ENCODE measurements at regions not wholly inside any gene's neighbourhood (a gene's known extent, or its start where the extent isn't known, plus 50 kb on each side); places are given as distances from the start of the nearest gene placed in this dataset.

DNA sequence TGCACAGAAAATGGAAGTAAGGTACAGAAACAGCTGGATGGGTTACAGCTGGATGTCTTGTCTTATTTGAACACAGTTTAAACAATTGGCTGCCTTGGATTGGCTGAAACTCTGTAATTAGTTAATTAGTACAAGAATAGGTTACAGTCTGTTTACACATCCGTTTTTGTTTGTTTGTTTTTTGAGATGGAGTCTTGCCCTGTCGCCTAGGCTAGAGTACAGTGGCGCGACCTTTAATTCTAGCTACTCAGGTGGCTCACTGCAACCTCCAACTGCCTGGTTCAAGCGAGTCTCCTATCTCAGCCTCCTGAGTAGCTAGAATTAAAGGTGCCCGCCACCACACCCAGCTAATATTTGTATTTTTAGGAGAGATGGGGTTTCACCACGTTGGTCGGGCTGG lies 368.7 kb upstream of the KLF4 start:
- intact Hi-C loops (cut with micrococcal nuclease): no loop called here
- Mint-ChIP-seq H3K4me1 (ENCODE audit: low read depth) (no peaks in the 10 kb centered on the region), H3K4me3 (no peak overlapping the region), H3K36me3 (ENCODE audit: low read depth) (no peaks in the 10 kb centered on the region), H3K9me3 (peaks cover 2% of the 10 kb centered on the region), H3K27me3 (ENCODE audit: insufficient read depth) (no peaks in the 10 kb centered on the region), H3K27ac (no peak overlapping the region)
- DNase-seq (ENCODE audit: low spot score): no peak

DNA sequence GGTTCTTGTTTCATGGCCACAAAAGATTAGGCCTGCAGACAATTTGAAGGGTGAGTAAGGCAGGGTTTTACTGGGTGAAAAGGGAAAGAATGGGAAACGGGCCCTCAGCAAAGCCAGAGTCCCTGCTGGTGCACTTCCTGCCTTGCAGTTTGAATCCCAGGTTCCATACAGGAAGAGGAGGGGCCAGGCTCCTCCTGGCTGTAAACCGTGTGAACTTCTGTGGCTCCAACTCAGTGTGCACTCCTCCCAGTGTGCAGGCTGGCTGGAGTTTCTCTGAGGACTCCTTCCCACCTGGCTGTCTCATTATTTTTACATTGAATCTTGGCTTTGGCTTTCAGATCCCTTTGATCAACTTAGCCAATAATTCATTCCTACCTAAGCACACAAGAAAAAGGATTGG lies 367.1 kb upstream of the KLF4 start:
- Mint-ChIP-seq H3K36me3 (ENCODE audit: low read depth) (no peaks in the 10 kb centered on the region), H3K27ac (no peak overlapping the region), H3K4me3 (no peak overlapping the region), H3K4me1 (ENCODE audit: low read depth) (no peaks in the 10 kb centered on the region), H3K9me3 (peaks cover 4% of the 10 kb centered on the region), H3K27me3 (ENCODE audit: insufficient read depth) (no peaks in the 10 kb centered on the region)
- intact Hi-C loops (cut with micrococcal nuclease): no loop called here
- no peak for DNase-seq (ENCODE audit: low spot score)

DNA sequence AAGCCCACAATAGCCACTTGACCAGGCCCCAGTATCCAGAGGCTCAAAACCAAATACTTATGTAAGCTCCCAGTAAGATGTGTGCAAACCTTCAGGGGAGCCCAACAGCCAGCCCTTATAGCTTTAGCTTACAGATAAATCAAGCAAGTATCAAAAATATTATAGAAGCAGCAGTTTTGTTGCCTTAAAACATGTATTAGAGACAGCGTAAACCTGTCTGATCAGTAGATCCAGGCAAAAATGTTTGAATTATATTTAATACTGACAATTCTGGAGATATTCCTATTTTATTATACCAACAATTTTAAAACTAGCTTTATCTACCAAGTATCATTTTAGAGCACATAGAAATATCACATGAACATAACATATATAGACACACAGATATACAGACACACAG lies 365.6 kb upstream of the KLF4 start:
- H3K9me3 Mint-ChIP-seq: peaks cover 4% of the 10 kb centered on the region
- no peaks in the 10 kb centered on the region for H3K4me1 Mint-ChIP-seq (ENCODE audit: low read depth)
- no peaks in the 10 kb centered on the region for H3K36me3 Mint-ChIP-seq (ENCODE audit: low read depth)
- H3K4me3 Mint-ChIP-seq: no peak overlapping the region
- H3K27ac Mint-ChIP-seq: no peak overlapping the region
- intact Hi-C loops (cut with micrococcal nuclease): no loop called here
- H3K27me3 Mint-ChIP-seq (ENCODE audit: insufficient read depth): no peaks in the 10 kb centered on the region
- no peak for DNase-seq (ENCODE audit: low spot score)

DNA sequence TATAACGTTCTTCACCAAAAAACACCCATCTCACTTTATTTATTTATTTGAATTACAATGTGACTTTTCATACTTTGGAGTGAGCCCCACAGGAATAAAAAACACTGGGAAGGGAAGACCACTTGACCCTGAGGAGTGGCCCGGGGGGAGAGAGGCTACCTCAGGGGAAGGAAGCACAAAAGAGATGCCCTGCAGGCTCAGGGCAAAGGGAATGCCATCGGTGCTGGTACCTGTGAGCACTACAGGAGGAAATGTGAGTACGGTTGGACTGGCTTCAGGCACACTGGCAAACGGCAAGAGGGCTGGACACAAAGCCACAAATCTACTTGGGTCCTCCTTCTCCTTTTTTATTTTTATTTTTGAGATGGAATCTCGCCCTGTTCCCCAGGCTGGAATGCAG lies 363.9 kb upstream of the KLF4 start:
- Mint-ChIP-seq H3K4me3 (no peak overlapping the region), H3K36me3 (ENCODE audit: low read depth) (no peaks in the 10 kb centered on the region), H3K27ac (no peak overlapping the region), H3K27me3 (ENCODE audit: insufficient read depth) (no peaks in the 10 kb centered on the region), H3K9me3 (peaks cover 4% of the 10 kb centered on the region), H3K4me1 (ENCODE audit: low read depth) (no peaks in the 10 kb centered on the region)
- intact Hi-C loops (cut with micrococcal nuclease): no loop called here
- no peak for DNase-seq (ENCODE audit: low spot score)

DNA sequence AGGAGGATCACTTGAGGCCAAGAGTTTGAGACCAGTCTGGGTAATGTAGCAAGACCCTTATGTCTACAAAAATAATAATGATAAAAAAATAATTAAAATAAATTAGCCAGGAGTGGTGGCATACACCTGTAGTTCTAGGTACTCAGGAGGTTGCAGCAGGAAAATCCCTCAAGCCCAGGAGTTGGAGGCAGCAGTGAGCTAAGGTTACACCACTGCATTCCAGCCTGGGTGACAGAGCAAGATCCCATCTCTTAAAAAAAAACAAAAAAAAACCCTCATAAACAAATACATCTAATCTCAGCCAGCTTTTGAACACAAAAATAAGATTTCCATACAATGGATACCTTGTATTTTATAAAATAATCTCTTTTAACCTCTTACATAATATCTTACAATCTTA lies 363.3 kb upstream of the KLF4 start:
- H3K4me3 Mint-ChIP-seq: no peak overlapping the region
- intact Hi-C loops (cut with micrococcal nuclease): no loop called here
- H3K27ac Mint-ChIP-seq: no peak overlapping the region
- DNase-seq (ENCODE audit: low spot score): no peak
- H3K9me3 Mint-ChIP-seq: peaks cover 4% of the 10 kb centered on the region
- H3K36me3 Mint-ChIP-seq (ENCODE audit: low read depth): no peaks in the 10 kb centered on the region
- H3K27me3 Mint-ChIP-seq (ENCODE audit: insufficient read depth): no peaks in the 10 kb centered on the region
- H3K4me1 Mint-ChIP-seq (ENCODE audit: low read depth): no peaks in the 10 kb centered on the region

DNA sequence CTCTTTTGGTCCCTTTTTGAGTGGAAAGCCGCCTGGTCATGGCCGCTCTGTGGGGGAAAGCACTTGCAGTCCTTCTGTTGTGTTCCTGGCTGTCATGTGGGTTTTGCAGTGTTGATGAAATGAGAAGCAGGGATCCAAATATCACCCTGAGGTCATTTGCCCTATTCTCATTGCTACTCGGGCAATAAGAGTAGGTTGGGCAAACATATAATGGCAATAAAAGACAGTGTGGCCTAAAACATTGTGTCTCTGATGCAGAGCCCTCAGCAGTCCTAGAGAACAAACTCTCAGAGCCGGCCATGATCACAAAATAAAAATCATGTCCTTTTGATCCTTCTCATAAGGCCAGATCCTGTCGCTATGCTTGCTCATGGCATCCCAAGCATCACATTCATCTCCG lies 361.1 kb upstream of the KLF4 start:
- intact Hi-C loops (cut with micrococcal nuclease): no loop called here
- H3K4me3 Mint-ChIP-seq: no peak overlapping the region
- H3K36me3 Mint-ChIP-seq (ENCODE audit: low read depth): no peaks in the 10 kb centered on the region
- H3K4me1 Mint-ChIP-seq (ENCODE audit: low read depth): no peaks in the 10 kb centered on the region
- DNase-seq (ENCODE audit: low spot score): no peak
- H3K27me3 Mint-ChIP-seq (ENCODE audit: insufficient read depth): no peaks in the 10 kb centered on the region
- H3K9me3 Mint-ChIP-seq: peaks cover 4% of the 10 kb centered on the region
- H3K27ac Mint-ChIP-seq: no peak overlapping the region

DNA sequence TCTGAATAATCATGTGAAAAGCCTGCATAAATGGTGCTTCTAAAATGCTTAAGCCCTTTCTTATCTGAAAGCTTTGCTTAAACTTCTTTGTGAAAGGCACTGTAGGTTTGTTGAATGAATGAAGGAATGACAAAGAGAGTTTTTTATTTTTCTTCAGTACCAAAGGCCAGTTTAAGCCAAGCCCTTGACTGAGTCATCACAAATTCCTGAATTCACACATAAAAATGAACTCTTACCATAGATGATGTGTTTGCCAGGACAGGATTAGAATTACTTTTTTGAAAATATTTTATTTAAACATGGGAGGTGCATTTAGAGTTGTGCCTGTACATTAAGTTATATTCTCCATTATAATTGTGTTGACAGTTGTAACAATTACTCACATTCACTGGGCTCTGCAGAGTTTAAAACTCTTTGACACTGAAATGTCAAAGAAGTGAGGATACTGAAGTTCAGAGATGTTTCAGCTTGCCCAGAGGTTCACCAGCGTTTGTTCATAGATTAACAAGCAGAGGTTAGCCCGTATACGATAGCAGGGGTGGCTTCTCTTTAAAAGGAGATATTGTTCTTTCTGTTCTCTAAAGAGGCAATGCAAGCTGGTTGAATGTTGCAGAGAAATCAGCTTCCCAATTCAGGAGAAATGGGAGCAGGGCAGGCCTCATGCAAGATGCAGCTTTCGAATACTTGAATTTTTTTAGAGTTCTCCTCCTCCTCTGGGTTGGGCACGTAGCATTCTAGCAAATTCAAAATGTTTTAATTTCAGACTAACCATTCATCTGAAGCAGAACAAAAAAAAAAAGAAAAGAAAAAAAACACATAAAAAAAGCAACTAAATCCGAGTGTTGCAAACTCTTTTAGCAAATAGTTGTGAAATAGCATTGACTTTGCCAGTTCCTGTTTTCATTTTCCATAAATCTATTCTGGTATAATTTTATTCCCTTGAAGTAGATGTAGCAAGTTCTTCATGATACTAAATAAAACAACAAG lies 358.7 kb upstream of the KLF4 start:
- Mint-ChIP-seq H3K4me1 (ENCODE audit: low read depth) (no peaks in the 10 kb centered on the region), H3K9me3 (peaks cover 1% of the 10 kb centered on the region), H3K36me3 (ENCODE audit: low read depth) (no peaks in the 10 kb centered on the region), H3K27ac (no peak overlapping the region), H3K27me3 (ENCODE audit: insufficient read depth) (no peaks in the 10 kb centered on the region), H3K4me3 (no peak overlapping the region)
- no peak for DNase-seq (ENCODE audit: low spot score)
- intact Hi-C loops (cut with micrococcal nuclease): no loop called here

DNA sequence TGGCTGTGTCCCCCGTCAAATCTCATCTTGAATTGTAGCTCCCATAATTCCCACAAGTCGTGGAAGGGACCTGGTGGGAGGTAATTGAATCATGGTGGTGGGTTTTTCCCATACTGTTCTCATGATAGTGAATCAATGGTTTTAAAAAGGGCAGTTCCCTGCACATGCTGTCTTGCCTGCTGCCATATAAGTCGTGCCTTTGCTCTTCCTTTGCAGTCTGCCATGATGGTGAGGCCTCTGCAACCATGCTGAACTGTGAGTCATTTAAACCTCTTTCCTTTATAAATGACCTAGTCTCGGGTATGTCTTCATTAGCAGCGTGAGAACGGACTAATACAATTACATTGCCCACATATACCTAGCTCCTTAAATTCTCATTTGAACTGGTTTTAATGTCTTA lies 353.0 kb upstream of the KLF4 start:
- Mint-ChIP-seq H3K27ac (no peak overlapping the region), H3K9me3 (no peaks in the 10 kb centered on the region), H3K27me3 (ENCODE audit: insufficient read depth) (no peaks in the 10 kb centered on the region), H3K36me3 (ENCODE audit: low read depth) (no peaks in the 10 kb centered on the region), H3K4me3 (no peak overlapping the region), H3K4me1 (ENCODE audit: low read depth) (no peaks in the 10 kb centered on the region)
- intact Hi-C loops (cut with micrococcal nuclease): no loop called here
- no peak for DNase-seq (ENCODE audit: low spot score)

DNA sequence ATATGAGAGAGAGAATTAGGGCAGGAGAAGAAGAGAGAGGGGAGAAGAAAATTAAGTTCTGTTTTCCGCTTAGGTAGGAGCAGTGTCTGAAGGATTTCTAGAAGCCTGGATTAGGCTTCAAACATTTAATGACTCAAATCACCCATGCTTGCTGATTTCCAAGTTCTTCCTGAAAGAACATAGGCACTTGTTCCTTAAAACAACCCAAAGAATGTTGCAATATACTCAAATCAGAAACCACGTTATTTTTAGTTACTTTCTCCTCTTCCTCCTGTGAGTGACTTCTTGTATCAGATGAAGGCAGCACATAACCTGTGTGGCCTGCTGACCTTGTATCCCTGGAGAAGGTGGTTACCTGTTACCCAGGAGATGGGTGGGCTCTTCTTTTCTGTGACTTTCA lies 351.5 kb upstream of the KLF4 start:
- intact Hi-C loops (cut with micrococcal nuclease): no loop called here
- Mint-ChIP-seq H3K27me3 (ENCODE audit: insufficient read depth) (no peaks in the 10 kb centered on the region), H3K27ac (no peak overlapping the region), H3K4me3 (no peak overlapping the region), H3K4me1 (ENCODE audit: low read depth) (no peaks in the 10 kb centered on the region), H3K36me3 (ENCODE audit: low read depth) (no peaks in the 10 kb centered on the region), H3K9me3 (peaks cover 4% of the 10 kb centered on the region)
- no peak for DNase-seq (ENCODE audit: low spot score)

DNA sequence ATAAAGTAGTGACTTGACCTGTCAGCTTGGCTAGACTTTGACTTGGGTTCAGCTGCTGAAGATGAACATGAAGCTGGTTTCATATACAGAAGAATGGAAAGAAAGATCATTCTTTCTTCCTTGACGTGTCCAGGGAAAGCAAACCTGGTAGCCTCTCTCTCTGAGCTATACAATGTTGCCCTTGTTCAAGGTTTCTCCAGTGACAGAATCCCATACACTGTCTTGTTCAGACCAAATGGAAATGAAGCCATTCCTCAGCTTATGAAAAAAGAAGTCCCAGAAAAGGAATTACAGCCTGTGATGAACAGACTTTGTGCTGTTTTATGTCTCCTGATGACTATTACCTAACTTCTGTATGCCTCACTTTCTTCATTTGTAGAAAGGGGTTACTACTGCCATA lies 349.8 kb upstream of the KLF4 start:
- Mint-ChIP-seq H3K27ac (no peak overlapping the region), H3K4me1 (ENCODE audit: low read depth) (no peaks in the 10 kb centered on the region), H3K36me3 (ENCODE audit: low read depth) (no peaks in the 10 kb centered on the region), H3K9me3 (peaks cover 4% of the 10 kb centered on the region), H3K4me3 (no peak overlapping the region), H3K27me3 (ENCODE audit: insufficient read depth) (no peaks in the 10 kb centered on the region)
- intact Hi-C loops (cut with micrococcal nuclease): no loop called here
- no peak for DNase-seq (ENCODE audit: low spot score)

DNA sequence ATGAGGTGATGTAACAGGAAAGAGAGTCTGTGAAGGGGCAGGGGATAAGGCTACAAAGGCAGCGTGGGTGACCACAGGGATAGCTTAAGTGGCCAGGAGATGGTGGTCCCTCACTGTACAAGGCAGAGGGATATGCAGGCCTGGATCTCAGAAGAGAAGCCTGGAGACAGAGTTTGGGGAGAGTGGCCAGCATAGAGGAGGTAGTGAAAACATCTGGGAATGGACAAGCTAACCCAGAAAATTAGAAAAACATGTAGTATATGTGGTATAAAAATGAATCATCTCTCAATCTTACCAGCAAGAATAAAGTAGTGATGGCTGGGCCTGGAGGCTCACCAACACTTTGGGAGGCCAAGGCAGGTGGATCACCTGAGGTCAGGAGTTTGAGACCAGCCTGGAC lies 349.2 kb upstream of the KLF4 start:
- no peaks in the 10 kb centered on the region for H3K4me1 Mint-ChIP-seq (ENCODE audit: low read depth)
- no peak for DNase-seq (ENCODE audit: low spot score)
- no peaks in the 10 kb centered on the region for H3K27me3 Mint-ChIP-seq (ENCODE audit: insufficient read depth)
- H3K4me3 Mint-ChIP-seq: no peak overlapping the region
- no peaks in the 10 kb centered on the region for H3K36me3 Mint-ChIP-seq (ENCODE audit: low read depth)
- intact Hi-C loops (cut with micrococcal nuclease): no loop called here
- peaks cover 4% of the 10 kb centered on the region for H3K9me3 Mint-ChIP-seq
- no peak overlapping the region for H3K27ac Mint-ChIP-seq

DNA sequence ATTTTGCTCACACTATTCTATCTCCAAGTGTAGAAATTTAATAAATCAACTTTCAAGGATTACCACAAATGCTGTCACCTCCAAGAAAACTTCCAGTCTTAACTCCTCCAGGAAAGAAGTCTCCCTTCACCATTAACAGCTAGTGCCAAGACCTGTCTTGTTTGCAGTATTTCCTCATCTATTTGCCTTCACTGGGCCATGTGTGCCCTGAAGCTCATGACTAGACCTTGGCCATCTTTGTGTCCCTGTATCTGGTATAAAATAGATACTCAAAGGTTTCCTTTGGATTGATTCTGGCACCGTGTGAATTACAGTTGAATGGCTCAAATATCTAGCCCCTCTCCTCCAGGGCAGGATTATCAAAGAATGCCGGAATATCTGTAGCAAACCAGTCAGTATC lies 346.7 kb upstream of the KLF4 start:
- Mint-ChIP-seq H3K27me3 (ENCODE audit: insufficient read depth) (no peaks in the 10 kb centered on the region), H3K4me1 (ENCODE audit: low read depth) (no peaks in the 10 kb centered on the region), H3K4me3 (no peak overlapping the region), H3K36me3 (ENCODE audit: low read depth) (no peaks in the 10 kb centered on the region), H3K27ac (no peak overlapping the region), H3K9me3 (peaks cover 4% of the 10 kb centered on the region)
- DNase-seq (ENCODE audit: low spot score): no peak
- intact Hi-C loops (cut with micrococcal nuclease): no loop called here

DNA sequence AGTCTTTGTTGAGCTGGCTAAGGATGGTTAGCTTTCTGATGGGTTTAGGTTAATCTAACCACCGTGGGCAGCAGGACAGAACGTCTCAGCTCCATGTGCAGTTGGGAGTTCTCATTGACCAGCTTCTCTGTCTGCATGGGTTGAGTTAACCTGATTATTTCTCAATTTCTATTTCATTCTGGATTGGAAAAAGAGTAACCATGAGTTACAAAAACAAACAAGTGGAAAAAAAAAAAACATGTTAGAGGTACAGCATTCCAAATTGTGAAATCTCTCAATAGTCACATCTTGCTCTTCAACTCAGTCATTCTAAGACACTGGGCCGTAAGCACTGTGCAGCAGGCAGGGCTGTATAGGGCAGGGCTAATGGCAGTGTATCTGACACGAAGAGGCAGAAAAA lies 343.7 kb upstream of the KLF4 start:
- Mint-ChIP-seq H3K4me3 (no peak overlapping the region), H3K36me3 (ENCODE audit: low read depth) (no peaks in the 10 kb centered on the region), H3K9me3 (peaks cover 4% of the 10 kb centered on the region), H3K27ac (no peak overlapping the region), H3K4me1 (ENCODE audit: low read depth) (no peaks in the 10 kb centered on the region), H3K27me3 (ENCODE audit: insufficient read depth) (no peaks in the 10 kb centered on the region)
- intact Hi-C loops (cut with micrococcal nuclease): no loop called here
- no peak for DNase-seq (ENCODE audit: low spot score)

DNA sequence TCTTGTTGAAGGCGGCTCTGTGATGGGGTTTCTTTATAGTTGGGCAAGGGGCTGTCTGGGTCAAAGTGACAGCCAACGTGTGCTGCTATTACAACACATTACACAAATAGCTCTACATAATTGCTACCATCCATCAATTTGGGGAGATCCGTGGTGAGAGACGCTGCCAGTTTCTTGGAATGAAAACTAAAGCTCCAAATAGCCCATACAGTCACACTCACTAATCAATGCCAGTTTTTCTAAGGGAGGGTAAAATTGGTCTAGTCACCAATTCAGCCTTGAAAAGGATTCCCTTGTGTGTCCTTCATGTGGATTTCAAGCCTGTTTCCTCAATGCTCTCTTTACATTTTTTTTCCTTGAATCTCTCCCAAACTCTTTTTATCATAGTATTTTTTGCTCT lies 343.3 kb upstream of the KLF4 start:
- no peak overlapping the region for H3K4me3 Mint-ChIP-seq
- intact Hi-C loops (cut with micrococcal nuclease): no loop called here

More for the DNA sequence above, 343.3 kb upstream of the KLF4 start:
- no peaks in the 10 kb centered on the region for H3K36me3 Mint-ChIP-seq (ENCODE audit: low read depth)
- DNase-seq (ENCODE audit: low spot score): no peak
- no peaks in the 10 kb centered on the region for H3K4me1 Mint-ChIP-seq (ENCODE audit: low read depth)
- no peak overlapping the region for H3K27ac Mint-ChIP-seq
- no peaks in the 10 kb centered on the region for H3K27me3 Mint-ChIP-seq (ENCODE audit: insufficient read depth)
- peaks cover 4% of the 10 kb centered on the region for H3K9me3 Mint-ChIP-seq

All from activated T-helper 1 cell treated with anti-CD3 and anti-CD28 coated beads, Interleukin-12 subunit alpha, Interleukin-12 subunit beta, Interleukin-2, Interleukin-4 antibody, amounts not matched to agents 30 ng/mL and 10 ng/mL and 1 ng/mL, durations not matched to agents 14 hours and 24 hours and 36 hours (primary cell).